ENCODE measurements at regions not wholly inside any gene's neighbourhood (a gene's known extent, or its start where the extent isn't known, plus 50 kb on each side); places are given as distances from the start of the nearest gene placed in this dataset.

- no peak for DNase-seq
These were observed 104.7 kb upstream of the PKDCC start for GRCh38 chr2:41943159-41943558.

- no peak for DNase-seq
These were observed 103.5 kb upstream of the PKDCC start for GRCh38 chr2:41944220-41944880.

GRCh38 chr2:41947701-41948396 is 100.0 kb upstream of the PKDCC start:
- no peak for DNase-seq

GRCh38 chr2:41948397-41948763 is 99.4 kb upstream of the PKDCC start:
- no peak for DNase-seq

- DNase-seq: no peak
These were observed 98.5 kb upstream of the PKDCC start for GRCh38 chr2:41949091-41949882.

- DNase-seq: no peak
These were observed 97.7 kb upstream of the PKDCC start for GRCh38 chr2:41949883-41950665.

GRCh38 chr2:41950666-41950960 is 97.2 kb upstream of the PKDCC start:
- no peak for DNase-seq

GRCh38 chr2:41954304-41955291 is 93.2 kb upstream of the PKDCC start:
- no peak for DNase-seq

GRCh38 chr2:41955316-41956043 is 92.3 kb upstream of the PKDCC start:
- no peak for DNase-seq

- no peak for DNase-seq
These were observed 90.4 kb upstream of the PKDCC start for GRCh38 chr2:41957431-41957830.

GRCh38 chr2:41958251-41958650 is 89.6 kb upstream of the PKDCC start:
- no peak for DNase-seq

- no peak for DNase-seq
These were observed 89.0 kb upstream of the PKDCC start for GRCh38 chr2:41958775-41959174.

GRCh38 chr2:41959760-41960159 is 88.1 kb upstream of the PKDCC start:
- DNase-seq: no peak

GRCh38 chr2:41962922-41963622 is 84.7 kb upstream of the PKDCC start:
- no peak for DNase-seq

GRCh38 chr2:41963661-41964525 is 83.9 kb upstream of the PKDCC start:
- no peak for DNase-seq

- no peak for DNase-seq
These were observed 82.5 kb upstream of the PKDCC start for GRCh38 chr2:41965173-41965908.

- DNase-seq: no peak
These were observed 81.9 kb upstream of the PKDCC start for GRCh38 chr2:41965909-41966295.

- DNase-seq: no peak
These were observed 81.4 kb upstream of the PKDCC start for GRCh38 chr2:41966431-41966893.

- no peak for DNase-seq
These were observed 80.9 kb upstream of the PKDCC start for GRCh38 chr2:41966920-41967319.

Data from CD4-positive, alpha-beta T cell treated with Interleukin-10 for 1 hour (primary cell).